A549 (cell line): ENCODE measurements at regions not wholly inside any gene's neighbourhood (a gene's known extent, or its start where the extent isn't known, plus 50 kb on each side); places are given as distances from the start of the nearest gene placed in this dataset.

Source experiments
- CHD2 ChIP-seq: fragments of 150-350 bp; IDR thresholded peaks from 2 replicates; pipeline ENCODE4 v1.6.1; 2014; ENCODE audit warnings: low read length; ENCODE audit not compliant: partially characterized antibody
- HOXA7 ChIP-seq: fragments of 250-450 bp; sonication (Bioruptor Pico); IDR thresholded peaks from 2 replicates; pipeline ENCODE4 v1.5.0; 2020; ENCODE audit warnings: mild to moderate bottlenecking, moderate library complexity
- NR3C1 ChIP-seq: fragments of >200 bp; sonication (Bioruptor Twin); formaldehyde crosslinking; IDR thresholded peaks from 3 replicates; pipeline ENCODE4 v1.6.1; 2017
- POLR2A ChIP-seq: IDR thresholded peaks from 2 replicates; pipeline ENCODE4 v1.6.1; 2012; ENCODE audit warnings: mild to moderate bottlenecking, low read length
- RAD21 ChIP-seq, 2 experiments: fragments of >200 bp in 1 of 2; sonication (Bioruptor Twin) in 1 of 2; formaldehyde crosslinking in 1 of 2; IDR thresholded peaks in 1 of 2; conservative IDR thresholded peaks in 1 of 2; 2 replicates in 1 of 2; 3 replicates in 1 of 2; pipeline ENCODE4 v1.6.1; 2012 to 2018; ENCODE audit warnings: inconsistent platforms in 1 of 2
- TF ChIP-seq, protein P1 (sequence below): fragments of >200 bp; sonication (Bioruptor Twin); formaldehyde crosslinking; IDR thresholded peaks from 3 replicates; pipeline ENCODE4 v1.5.1; 2016

DNA sequence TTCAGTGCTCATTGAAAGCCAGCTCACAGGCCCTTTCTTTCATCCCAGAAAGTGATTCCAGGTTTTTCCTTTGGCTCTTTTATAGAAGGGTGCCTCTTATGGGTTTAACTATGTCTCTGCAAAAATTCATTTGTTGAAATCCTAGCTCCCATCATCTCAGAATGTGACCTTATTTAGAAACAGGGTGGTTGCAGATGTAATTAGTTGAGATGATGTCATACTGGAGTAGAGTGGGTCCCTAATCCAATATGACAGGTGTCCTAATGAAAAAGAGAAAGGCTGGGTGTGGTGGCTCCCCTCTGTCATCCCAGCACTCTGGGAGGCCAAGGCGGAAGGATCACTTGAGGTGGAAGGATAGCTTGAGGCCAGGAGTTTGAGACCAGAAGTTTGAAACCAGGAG lies 64.2 kb upstream of the FAM20A start:
- TF ChIP-seq RAD21 (conservative IDR thresholded peaks at IDR 0.05 in 1 of 2, IDR thresholded peaks at IDR 0.05 in 1 of 2) (no peak), HOXA7 (CRISPR knock-in tag) (no peak), POLR2A (no peak), CHD2 (no peak), NR3C1 (no peak)
- TF ChIP-seq, protein P1, sequence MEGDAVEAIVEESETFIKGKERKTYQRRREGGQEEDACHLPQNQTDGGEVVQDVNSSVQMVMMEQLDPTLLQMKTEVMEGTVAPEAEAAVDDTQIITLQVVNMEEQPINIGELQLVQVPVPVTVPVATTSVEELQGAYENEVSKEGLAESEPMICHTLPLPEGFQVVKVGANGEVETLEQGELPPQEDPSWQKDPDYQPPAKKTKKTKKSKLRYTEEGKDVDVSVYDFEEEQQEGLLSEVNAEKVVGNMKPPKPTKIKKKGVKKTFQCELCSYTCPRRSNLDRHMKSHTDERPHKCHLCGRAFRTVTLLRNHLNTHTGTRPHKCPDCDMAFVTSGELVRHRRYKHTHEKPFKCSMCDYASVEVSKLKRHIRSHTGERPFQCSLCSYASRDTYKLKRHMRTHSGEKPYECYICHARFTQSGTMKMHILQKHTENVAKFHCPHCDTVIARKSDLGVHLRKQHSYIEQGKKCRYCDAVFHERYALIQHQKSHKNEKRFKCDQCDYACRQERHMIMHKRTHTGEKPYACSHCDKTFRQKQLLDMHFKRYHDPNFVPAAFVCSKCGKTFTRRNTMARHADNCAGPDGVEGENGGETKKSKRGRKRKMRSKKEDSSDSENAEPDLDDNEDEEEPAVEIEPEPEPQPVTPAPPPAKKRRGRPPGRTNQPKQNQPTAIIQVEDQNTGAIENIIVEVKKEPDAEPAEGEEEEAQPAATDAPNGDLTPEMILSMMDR = no peak
